HepG2 (cell line): ENCODE measurements at regions not wholly inside any gene's neighbourhood (a gene's known extent, or its start where the extent isn't known, plus 50 kb on each side); places are given as distances from the start of the nearest gene placed in this dataset.

Experiments used
- ATAC-seq: fragments of 200-7000 bp; cut with Tn5 transposase; 3 replicates; pipeline ENCODE4 v1.9.1; 2020; ENCODE audit warnings: mild to moderate bottlenecking, moderate library complexity
- BruUV-seq: library from RNA; stranded (reverse); fragments of 400-500 nt; replicated peaks from 2 replicates; lab custom pipeline; 2021; lab: Mats Ljungman, UMichigan
- CTCF ChIA-PET: fragments of 300-600 bp; formaldehyde crosslinking; extraction: SDS; loops from one replicate; lab custom pipeline; 2021; ENCODE audit warnings: low total read pairs, inconsistent platforms, low intra/inter-chr PET ratio; lab: Yijun Ruan, JAX
- POLR2A ChIA-PET: fragments of 350-600 bp; sonication (Branson Sonifier 250); formaldehyde crosslinking; loops from one replicate; lab custom pipeline; 2020; ENCODE audit warnings: antibody characterized with exemption, inconsistent platforms; lab: Yijun Ruan, JAX
- DNase-seq: peaks from one replicate; pipeline ENCODE4 v3.0.0-alpha.2; 2015; ENCODE audit warnings: low spot score
- FAIRE-seq: peaks from 3 replicates; lab custom pipeline; 2011; peaks lifted over from hg19 to GRCh38; lab: Jason Lieb, UNC
- H2AFZ ChIP-seq: one replicate; pipeline ENCODE4 v1.6.1; 2011; ENCODE audit warnings: low read length, inconsistent platforms
- H3K27ac ChIP-seq: fragments of 300-600 bp; 3 replicates; pipeline ENCODE4 v1.8.0; 2011; ENCODE audit warnings: mixed run types, mild to moderate bottlenecking, mixed read lengths, low read length, inconsistent platforms; ENCODE audit not compliant: insufficient read depth; ENCODE audit errors: extremely low read length
- H3K27me3 ChIP-seq, 2 experiments: fragments of 200-600 bp in 1 of 2; 2 replicates in 1 of 2; 3 replicates in 1 of 2; pipeline versions ENCODE4 v1.6.0 to v1.8.0; 2011; ENCODE audit warnings: low read length in 2 of 2, mild to moderate bottlenecking in 2 of 2, moderate library complexity in 2 of 2, inconsistent platforms in 1 of 2; ENCODE audit not compliant: insufficient read depth in 2 of 2, control insufficient read depth in 1 of 2
- H3K36me3 ChIP-seq, 2 experiments: fragments of 200-600 bp in 1 of 2; replicated peaks in 1 of 2; 2 replicates in 1 of 2; 3 replicates in 1 of 2; pipeline versions ENCODE4 v1.5.1 to v1.8.0; 2011; ENCODE audit warnings: low read length in 2 of 2, inconsistent platforms in 1 of 2; ENCODE audit not compliant: insufficient read depth in 2 of 2, control insufficient read depth in 1 of 2
- H3K4me1 ChIP-seq: 2 replicates; pipeline ENCODE4 v1.5.1; 2012; ENCODE audit warnings: low read length, inconsistent platforms; ENCODE audit not compliant: insufficient read depth
- H3K4me2 ChIP-seq: 2 replicates; pipeline ENCODE4 v1.6.0; 2011; ENCODE audit warnings: low read depth, low read length, inconsistent platforms
- H3K4me3 ChIP-seq, 3 experiments: fragments of 200-600 bp in 1 of 3; sonication (generic), shearing (Covaris generic) in 1 of 3; replicated peaks in 1 of 3; 2 replicates each; pipeline ENCODE4 v1.5.1; 2011 to 2016; ENCODE audit warnings: low read length in 3 of 3, inconsistent platforms in 2 of 3, low read depth in 2 of 3, mild to moderate bottlenecking in 2 of 3, control low read depth in 1 of 3, mixed read lengths in 1 of 3; ENCODE audit not compliant: insufficient read depth in 1 of 3
- H3K79me2 ChIP-seq: one replicate; pipeline ENCODE4 v1.6.1; 2011; ENCODE audit warnings: low read length, inconsistent platforms; ENCODE audit not compliant: insufficient read depth
- H3K9ac ChIP-seq: 2 replicates; pipeline ENCODE4 v1.6.0; 2011; ENCODE audit warnings: mild to moderate bottlenecking, low read depth, low read length, inconsistent platforms; ENCODE audit not compliant: insufficient read depth
- H3K9me3 ChIP-seq: 2 replicates; pipeline ENCODE4 v1.5.1; 2012; ENCODE audit warnings: mild to moderate bottlenecking, low read length
- H4K20me1 ChIP-seq: 2 replicates; pipeline ENCODE4 v1.6.0; 2011; ENCODE audit warnings: inconsistent platforms, mild to moderate bottlenecking, low read length, moderate library complexity; ENCODE audit not compliant: insufficient read depth
- AHDC1 ChIP-seq: sonication (generic); formaldehyde crosslinking; IDR thresholded peaks from 2 replicates; pipeline ENCODE4 v1.5.1; 2020; ENCODE audit warnings: mild to moderate bottlenecking, missing genetic modification reagents, borderline replicate concordance
- CENPT ChIP-seq: sonication (generic); formaldehyde crosslinking; IDR thresholded peaks from 2 replicates; pipeline ENCODE4 v1.8.0; 2022; ENCODE audit warnings: low read depth, mild to moderate bottlenecking, moderate library complexity, missing genetic modification reagents
- E2F5 ChIP-seq: sonication (generic); formaldehyde crosslinking; conservative IDR thresholded peaks from 2 replicates; pipeline ENCODE4 v1.4.0; 2020; ENCODE audit warnings: missing genetic modification reagents
- NFRKB ChIP-seq: fragments of 450-650 bp; IDR thresholded peaks from 2 replicates; pipeline ENCODE4 v1.6.1; 2017
- RBFOX2 ChIP-seq: fragments of 200-400 bp; formaldehyde crosslinking; IDR thresholded peaks from 2 replicates; pipeline ENCODE4 v1.6.1; 2017; ENCODE audit warnings: low read depth, mild to moderate bottlenecking, low read length
- RNF219 ChIP-seq: sonication (generic); formaldehyde crosslinking; IDR thresholded peaks from 2 replicates; pipeline ENCODE4 v1.5.0; 2020; ENCODE audit warnings: mild to moderate bottlenecking, missing genetic modification reagents
- SMARCC2 ChIP-seq: fragments of 450-650 bp; IDR thresholded peaks from 2 replicates; pipeline ENCODE4 v1.6.1; 2017; ENCODE audit warnings: antibody characterized with exemption, mild to moderate bottlenecking
- SOX6 ChIP-seq, 2 experiments: fragments of 450-650 bp in 1 of 2; sonication (generic) in 1 of 2; formaldehyde crosslinking in 1 of 2; IDR thresholded peaks; 2 replicates each; pipeline versions ENCODE4 v1.4.0 to v1.6.1; 2017 to 2020; ENCODE audit warnings: antibody characterized with exemption in 1 of 2, mild to moderate bottlenecking in 1 of 2, missing genetic modification reagents in 1 of 2
- TFDP1 ChIP-seq: IDR thresholded peaks from 2 replicates; pipeline ENCODE4 v1.6.1; 2016; ENCODE audit warnings: missing compliant biosample characterization, missing genetic modification reagents, borderline replicate concordance
- ZBTB37 ChIP-seq: sonication (generic); formaldehyde crosslinking; IDR thresholded peaks from 2 replicates; pipeline ENCODE4 v1.4.0; 2020; ENCODE audit warnings: mild to moderate bottlenecking, missing genetic modification reagents
- ZFP1 ChIP-seq: IDR thresholded peaks from 2 replicates; pipeline ENCODE4 v1.6.1; 2016
- ZNF329 ChIP-seq: sonication (generic); formaldehyde crosslinking; IDR thresholded peaks from 2 replicates; pipeline ENCODE4 v1.9.0; 2021; ENCODE audit warnings: low read depth, mild to moderate bottlenecking, missing genetic modification reagents
- ZNF550 ChIP-seq: sonication (generic); formaldehyde crosslinking; IDR thresholded peaks from 2 replicates; pipeline ENCODE4 v1.4.0; 2020; ENCODE audit warnings: mild to moderate bottlenecking, missing genetic modification reagents, borderline replicate concordance
- WGBS: methylation state at CpG from one replicate; pipeline ENCODE4 v1.1.6; 2017; ENCODE audit warnings: low lambda C conversion rate; 5-methylcytosine and 5-hydroxymethylcytosine counted together
- in situ Hi-C: cut with HindIII; loops from 2 replicates; pipeline ENCODE4 v1.10.0; 2017; ENCODE audit warnings: low pct_unique_long_range_greater_than_20kb; ENCODE audit not compliant: extremely low pct_ligation_motif_present
- intact Hi-C: fragments of 100-400 bp; cut with micrococcal nuclease; formaldehyde crosslinking; loops from one replicate; pipeline ENCODE4 v1.10.0; 2022; ENCODE audit not compliant: unreplicated experiment

- intact Hi-C loops = loop anchor here (10.0 kb wide), 1 partner anchor 496 kb away; the partner anchor contains the start of gene CXCL12
- no peak overlapping the region for H3K4me3 ChIP-seq
- ChIA-PET CTCF (no interaction called here), POLR2A (no interaction called here)
- H3K27me3 ChIP-seq = no peaks in the 10 kb centered on the region; a peak in 1 of 5 replicates
- no peaks in the 10 kb centered on the region for H3K4me1 ChIP-seq
- in situ Hi-C loops = loop anchor here (10.0 kb wide), 1 partner anchor 496 kb away; the partner anchor contains the start of gene CXCL12
- no TSS peak for BruUV-seq
- H4K20me1 ChIP-seq = no peaks in the 10 kb centered on the region
- H3K9me3 ChIP-seq = no peaks in the 10 kb centered on the region
- no peak for FAIRE-seq
- H3K79me2 ChIP-seq = no peaks in the 10 kb centered on the region
- no peak for ATAC-seq
- no peak overlapping the region for H2AFZ ChIP-seq
- H3K27ac ChIP-seq = no peak overlapping the region
- 37% methylated on average over 3 of the region's 3 CpGs for WGBS
- H3K4me2 ChIP-seq = no peak overlapping the region
- no peak for DNase-seq
- no peaks in the 10 kb centered on the region for H3K36me3 ChIP-seq
- H3K9ac ChIP-seq = no peak overlapping the region
- TF ChIP-seq SOX6 (IDR thresholded peaks at IDR 0.05) (no peak), SOX6 (CRISPR knock-in tag; IDR thresholded peaks at IDR 0.05) (no peak), ZNF329 (CRISPR knock-in tag) (no peak), ZFP1 (no peak), RBFOX2 (no peak), ZNF550 (CRISPR knock-in tag) (no peak), TFDP1 (CRISPR knock-in tag) (no peak), SMARCC2 (no peak), AHDC1 (no peak), NFRKB (no peak), RNF219 (CRISPR knock-in tag) (no peak), ZBTB37 (CRISPR knock-in tag) (no peak), E2F5 (CRISPR knock-in tag) (no peak), CENPT (CRISPR knock-in tag) (no peak)
Measured at GRCh38 chr10:43888586-43888985, 239.9 kb upstream of the ZNF32 start.
